ENCODE measurements at regions not wholly inside any gene's neighbourhood (a gene's known extent, or its start where the extent isn't known, plus 50 kb on each side); places are given as distances from the start of the nearest gene placed in this dataset.

- no peak for DNase-seq
Measured at GRCh38 chr2:216920143-216920876, 60.4 kb upstream of the TNP1 start.

GRCh38 chr2:216918088-216918680, 58.3 kb upstream of the TNP1 start:
- no peak for DNase-seq

- DNase-seq = no peak
Measured at GRCh38 chr2:216916956-216917650, 57.2 kb upstream of the TNP1 start.

GRCh38 chr2:216915557-216916150, 55.8 kb upstream of the TNP1 start:
- DNase-seq = no peak

GRCh38 chr2:216914491-216914890, 54.6 kb upstream of the TNP1 start:
- no peak for DNase-seq

GRCh38 chr2:216911886-216912285, 52.0 kb upstream of the TNP1 start:
- DNase-seq = no peak

- DNase-seq = no peak
Measured at GRCh38 chr2:216911008-216911407, 51.1 kb upstream of the TNP1 start.

GRCh38 chr2:216909541-216910210, 49.8 kb upstream of the TNP1 start:
- DNase-seq = no peak
